GM21423 (cell line): ENCODE measurements at regions not wholly inside any gene's neighbourhood (a gene's known extent, or its start where the extent isn't known, plus 50 kb on each side); places are given as distances from the start of the nearest gene placed in this dataset.
"Not testable (repeated sequence)": the region's sequence is repeated elsewhere in the genome, so short reads cannot be mapped to it uniquely, and the experiment has no call there.

Source experiments
- ATAC-seq: cut with Tn5 transposase; IDR thresholded peaks from one replicate; pipeline ENCODE4 v1.9.1; 2021; ENCODE audit warnings: mild to moderate bottlenecking, moderate library complexity; ENCODE audit not compliant: unreplicated experiment

GRCh38 chr13:90912247-90912646, 435.2 kb upstream of the MIR17HG start:
- no peak for ATAC-seq

GRCh38 chr13:90918536-90918935, 429.0 kb upstream of the MIR17HG start:
- no peak for ATAC-seq

GRCh38 chr13:90919153-90919552, 428.3 kb upstream of the MIR17HG start:
- no peak for ATAC-seq

- no peak for ATAC-seq
Measured at GRCh38 chr13:90926459-90926858, 421.0 kb upstream of the MIR17HG start.

GRCh38 chr13:90928109-90928508, 419.4 kb upstream of the MIR17HG start:
- ATAC-seq = no peak

- no peak for ATAC-seq
Measured at GRCh38 chr13:90933097-90933826, 414.2 kb upstream of the MIR17HG start.

- no peak for ATAC-seq
Measured at GRCh38 chr13:90934741-90935140, 412.7 kb upstream of the MIR17HG start.

GRCh38 chr13:90938848-90939247, 408.6 kb upstream of the MIR17HG start:
- ATAC-seq = no peak

GRCh38 chr13:90943946-90944345, 403.5 kb upstream of the MIR17HG start:
- no peak for ATAC-seq

GRCh38 chr13:90945146-90945545, 402.3 kb upstream of the MIR17HG start:
- ATAC-seq = not testable (repeated sequence)

- not testable (repeated sequence) for ATAC-seq
Measured at GRCh38 chr13:90946125-90946524, 401.4 kb upstream of the MIR17HG start.

- no peak for ATAC-seq
Measured at GRCh38 chr13:90947976-90948375, 399.5 kb upstream of the MIR17HG start.

- ATAC-seq = no peak
Measured at GRCh38 chr13:90950160-90950559, 397.3 kb upstream of the MIR17HG start.

- no peak for ATAC-seq
Measured at GRCh38 chr13:90951663-90952062, 395.8 kb upstream of the MIR17HG start.

- no peak for ATAC-seq
Measured at GRCh38 chr13:90952326-90952725, 395.2 kb upstream of the MIR17HG start.

- no peak for ATAC-seq
Measured at GRCh38 chr13:90954605-90955195, 392.8 kb upstream of the MIR17HG start.

- no peak for ATAC-seq
Measured at GRCh38 chr13:90956031-90956430, 391.5 kb upstream of the MIR17HG start.

- no peak for ATAC-seq
Measured at GRCh38 chr13:90958866-90959265, 388.6 kb upstream of the MIR17HG start.

GRCh38 chr13:90968166-90968904, 379.2 kb upstream of the MIR17HG start:
- ATAC-seq = no peak

GRCh38 chr13:90974249-90974975, 373.1 kb upstream of the MIR17HG start:
- ATAC-seq = no peak

- no peak for ATAC-seq
Measured at GRCh38 chr13:90979059-90979458, 368.4 kb upstream of the MIR17HG start.
